ENCODE measurements at regions not wholly inside any gene's neighbourhood (a gene's known extent, or its start where the extent isn't known, plus 50 kb on each side); places are given as distances from the start of the nearest gene placed in this dataset.
"Not testable (repeated sequence)": the region's sequence is repeated elsewhere in the genome, so short reads cannot be mapped to it uniquely, and the experiment has no call there.

DNA sequence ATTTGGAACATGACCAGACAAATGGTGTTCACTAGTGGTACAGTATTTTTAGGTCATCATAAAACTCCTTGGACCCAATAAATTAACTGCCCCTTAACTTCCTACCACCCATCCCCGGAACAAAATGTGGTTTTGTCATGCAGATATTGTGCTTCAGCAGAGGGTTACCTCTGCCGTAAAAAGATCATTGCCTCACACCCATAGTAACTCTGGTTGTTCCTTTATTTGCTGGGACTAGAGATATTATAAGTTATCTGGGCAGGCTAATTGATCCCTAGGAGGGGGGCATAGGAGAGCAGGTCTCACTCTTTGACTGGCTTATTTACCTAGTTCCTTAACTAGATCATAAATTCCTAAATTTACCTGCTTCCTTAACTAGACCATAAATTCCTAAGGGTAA is 1343.9 kb upstream of the CHAC2 start:
- no peak overlapping the region for H3K27ac Mint-ChIP-seq (ENCODE audit: unreplicated experiment)
- H3K4me3 Mint-ChIP-seq (ENCODE audit: unreplicated experiment) = no peak overlapping the region
- H3K9me3 Mint-ChIP-seq (ENCODE audit: unreplicated experiment) = peaks cover 3% of the 10 kb centered on the region
- H3K4me1 Mint-ChIP-seq (ENCODE audit: unreplicated experiment) = peaks cover 11% of the 10 kb centered on the region
- H3K36me3 Mint-ChIP-seq (ENCODE audit: unreplicated experiment) = no peaks in the 10 kb centered on the region
- TF ChIP-seq, protein P1, sequence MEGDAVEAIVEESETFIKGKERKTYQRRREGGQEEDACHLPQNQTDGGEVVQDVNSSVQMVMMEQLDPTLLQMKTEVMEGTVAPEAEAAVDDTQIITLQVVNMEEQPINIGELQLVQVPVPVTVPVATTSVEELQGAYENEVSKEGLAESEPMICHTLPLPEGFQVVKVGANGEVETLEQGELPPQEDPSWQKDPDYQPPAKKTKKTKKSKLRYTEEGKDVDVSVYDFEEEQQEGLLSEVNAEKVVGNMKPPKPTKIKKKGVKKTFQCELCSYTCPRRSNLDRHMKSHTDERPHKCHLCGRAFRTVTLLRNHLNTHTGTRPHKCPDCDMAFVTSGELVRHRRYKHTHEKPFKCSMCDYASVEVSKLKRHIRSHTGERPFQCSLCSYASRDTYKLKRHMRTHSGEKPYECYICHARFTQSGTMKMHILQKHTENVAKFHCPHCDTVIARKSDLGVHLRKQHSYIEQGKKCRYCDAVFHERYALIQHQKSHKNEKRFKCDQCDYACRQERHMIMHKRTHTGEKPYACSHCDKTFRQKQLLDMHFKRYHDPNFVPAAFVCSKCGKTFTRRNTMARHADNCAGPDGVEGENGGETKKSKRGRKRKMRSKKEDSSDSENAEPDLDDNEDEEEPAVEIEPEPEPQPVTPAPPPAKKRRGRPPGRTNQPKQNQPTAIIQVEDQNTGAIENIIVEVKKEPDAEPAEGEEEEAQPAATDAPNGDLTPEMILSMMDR (IDR thresholded peaks at IDR 0.05) = no peak
- H3K27me3 Mint-ChIP-seq (ENCODE audit: unreplicated experiment) = no peaks in the 10 kb centered on the region
- no peak for DNase-seq (ENCODE audit: extremely low spot score, unreplicated experiment)

DNA sequence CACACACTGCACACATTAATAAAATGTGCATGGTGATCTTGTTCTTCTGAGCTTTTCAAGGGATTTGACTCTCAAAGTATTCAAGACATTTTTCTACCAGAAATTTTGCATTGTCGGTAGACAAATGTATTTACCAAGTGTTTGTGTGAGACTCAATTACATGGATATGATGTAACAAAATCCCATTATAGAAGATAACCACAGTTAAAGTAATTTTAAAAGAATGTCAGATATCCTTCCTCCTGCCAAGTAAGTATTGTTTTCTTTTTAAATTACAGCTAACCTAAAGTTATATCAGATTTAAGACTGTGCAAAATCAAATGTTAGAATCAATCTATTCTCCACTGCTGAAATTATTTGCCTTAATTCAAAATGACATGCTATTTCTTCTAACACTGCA is 1344.5 kb upstream of the CHAC2 start:
- H3K27me3 Mint-ChIP-seq (ENCODE audit: unreplicated experiment) = no peaks in the 10 kb centered on the region
- H3K9me3 Mint-ChIP-seq (ENCODE audit: unreplicated experiment) = peaks cover 6% of the 10 kb centered on the region
- H3K4me3 Mint-ChIP-seq (ENCODE audit: unreplicated experiment) = no peak overlapping the region
- TF ChIP-seq, protein P1 (IDR thresholded peaks at IDR 0.05) = no peak
- H3K36me3 Mint-ChIP-seq (ENCODE audit: unreplicated experiment) = no peaks in the 10 kb centered on the region
- no peak overlapping the region for H3K27ac Mint-ChIP-seq (ENCODE audit: unreplicated experiment)
- H3K4me1 Mint-ChIP-seq (ENCODE audit: unreplicated experiment) = peaks cover 11% of the 10 kb centered on the region
- DNase-seq (ENCODE audit: extremely low spot score, unreplicated experiment) = no peak

DNA sequence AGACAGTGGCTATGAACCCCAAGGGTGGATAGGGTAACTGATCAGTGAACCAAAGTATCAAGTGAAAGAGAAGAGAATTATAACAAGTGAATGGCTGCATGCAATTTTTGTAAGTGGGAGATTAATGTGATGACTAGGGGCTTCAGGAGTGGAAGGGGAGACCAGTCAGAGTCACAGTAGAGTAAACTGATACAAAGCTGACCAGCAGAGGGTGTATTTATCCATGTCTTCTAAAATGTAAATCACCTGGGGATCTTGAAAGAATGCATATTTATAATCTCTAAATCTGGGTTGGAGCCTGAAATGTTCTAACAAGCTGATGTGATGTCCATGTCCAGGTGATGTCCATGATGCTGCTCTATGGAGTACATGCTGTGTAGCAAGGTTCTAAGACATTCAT is 1351.3 kb upstream of the CHAC2 start:
- DNase-seq (ENCODE audit: extremely low spot score, unreplicated experiment) = no peak
- TF ChIP-seq, protein P1 (IDR thresholded peaks at IDR 0.05) = peak; percentile 48

DNA sequence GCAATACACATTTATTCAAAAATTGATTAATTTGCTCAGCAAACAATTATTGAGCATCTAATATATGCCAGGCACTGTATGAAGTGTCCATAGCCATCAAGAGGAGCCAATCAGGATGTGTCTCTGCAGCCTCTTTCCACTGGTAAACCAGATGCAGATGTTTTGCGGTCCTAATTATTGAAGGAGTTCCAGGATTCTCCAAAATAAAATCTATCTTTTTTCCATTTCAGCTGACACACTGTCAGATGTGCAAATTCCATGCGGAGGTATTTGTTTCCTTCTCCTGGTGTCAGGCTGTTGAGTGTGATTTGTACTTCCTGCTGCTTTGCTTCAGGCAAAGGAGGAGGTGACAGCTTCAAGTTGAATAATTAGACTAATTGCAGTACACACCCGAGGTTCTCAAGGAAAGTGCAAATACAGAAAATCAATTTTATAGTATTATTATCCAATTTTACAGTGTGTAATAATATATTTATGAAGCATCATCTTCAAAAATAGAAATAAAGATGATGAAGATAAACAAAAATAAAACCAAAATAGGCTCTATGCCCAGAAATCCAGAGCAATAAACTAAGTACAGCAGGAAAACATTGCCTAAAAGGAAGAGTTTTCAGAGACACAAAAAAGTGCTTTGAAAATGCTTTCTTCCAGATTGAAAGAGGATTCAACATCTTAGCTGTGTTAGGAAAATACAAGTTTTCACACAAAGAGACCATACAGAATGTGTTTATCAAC is 1352.9 kb upstream of the CHAC2 start:
- Mint-ChIP-seq H3K9me3 (ENCODE audit: unreplicated experiment) (peaks cover 3% of the 10 kb centered on the region), H3K27ac (ENCODE audit: unreplicated experiment) (no peak overlapping the region), H3K4me3 (ENCODE audit: unreplicated experiment) (no peak overlapping the region), H3K27me3 (ENCODE audit: unreplicated experiment) (no peaks in the 10 kb centered on the region), H3K4me1 (ENCODE audit: unreplicated experiment) (peaks cover 4% of the 10 kb centered on the region), H3K36me3 (ENCODE audit: unreplicated experiment) (no peaks in the 10 kb centered on the region)
- DNase-seq (ENCODE audit: extremely low spot score, unreplicated experiment) = no peak
- TF ChIP-seq, protein P1 (IDR thresholded peaks at IDR 0.05) = no peak

More for the DNA sequence above, 1351.3 kb upstream of the CHAC2 start:
- H3K27me3 Mint-ChIP-seq (ENCODE audit: unreplicated experiment) = no peaks in the 10 kb centered on the region
- no peak overlapping the region for H3K4me3 Mint-ChIP-seq (ENCODE audit: unreplicated experiment)
- no peaks in the 10 kb centered on the region for H3K36me3 Mint-ChIP-seq (ENCODE audit: unreplicated experiment)
- peaks cover 3% of the 10 kb centered on the region for H3K9me3 Mint-ChIP-seq (ENCODE audit: unreplicated experiment)
- H3K4me1 Mint-ChIP-seq (ENCODE audit: unreplicated experiment) = peaks cover 4% of the 10 kb centered on the region
- H3K27ac Mint-ChIP-seq (ENCODE audit: unreplicated experiment) = no peak overlapping the region

DNA sequence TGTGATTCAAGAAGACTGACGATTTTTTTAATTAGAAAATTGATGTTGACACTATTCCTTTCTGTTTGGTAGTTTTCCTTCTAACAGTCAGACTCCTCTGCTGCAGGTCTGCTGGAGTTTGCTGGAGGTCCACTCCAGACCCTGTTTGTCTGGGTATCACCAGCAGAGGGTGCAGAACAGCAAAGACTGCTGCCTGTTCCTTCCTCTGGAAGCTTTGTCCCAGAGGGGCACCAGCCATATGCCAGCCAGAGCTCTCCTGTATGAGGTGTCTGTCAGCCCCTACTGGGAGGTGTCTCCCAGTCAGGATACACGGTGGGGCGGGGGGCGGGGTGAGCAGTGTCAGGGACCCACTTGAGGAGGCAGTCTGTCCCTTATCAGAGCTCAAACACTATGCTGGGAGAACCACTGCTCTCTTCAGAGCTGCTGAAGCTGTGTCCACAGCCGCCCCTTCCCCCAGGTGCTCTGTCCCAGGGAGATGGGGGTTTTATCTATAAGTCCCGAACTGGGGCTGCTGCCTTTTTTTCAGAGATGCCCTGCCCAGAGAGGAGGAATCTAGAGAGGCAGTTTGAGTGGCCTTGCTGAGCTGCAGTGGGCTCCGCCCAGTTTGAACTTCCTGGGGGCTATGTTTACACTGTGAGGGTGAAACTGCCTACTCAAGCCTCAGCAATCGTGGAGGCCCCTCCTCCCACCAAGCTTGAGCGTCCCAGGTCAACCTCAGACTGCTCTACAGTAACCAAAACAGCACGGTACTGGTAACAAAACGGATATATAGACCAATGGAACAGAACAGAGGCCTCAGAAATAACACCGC is 1358.1 kb upstream of the CHAC2 start:
- H3K4me3 Mint-ChIP-seq (ENCODE audit: unreplicated experiment); H3K27me3 Mint-ChIP-seq (ENCODE audit: unreplicated experiment); H3K27ac Mint-ChIP-seq (ENCODE audit: unreplicated experiment); H3K36me3 Mint-ChIP-seq (ENCODE audit: unreplicated experiment); H3K9me3 Mint-ChIP-seq (ENCODE audit: unreplicated experiment); H3K4me1 Mint-ChIP-seq (ENCODE audit: unreplicated experiment); DNase-seq (ENCODE audit: extremely low spot score, unreplicated experiment): not testable (repeated sequence)
